BE2C (cell line): ENCODE measurements at regions not wholly inside any gene's neighbourhood (a gene's known extent, or its start where the extent isn't known, plus 50 kb on each side); places are given as distances from the start of the nearest gene placed in this dataset.

ENCODE experiments used
- DNase-seq: peaks from one replicate; pipeline ENCODE4 v3.0.0-alpha.2; 2020
- H3K27me3 ChIP-seq: fragments of 250-450 bp; sonication (Bioruptor Pico); 2 replicates; pipeline ENCODE4 v1.5.1; 2020; ENCODE audit warnings: mild to moderate bottlenecking
- H3K36me3 ChIP-seq: fragments of 250-450 bp; sonication (Bioruptor Pico); 2 replicates; pipeline ENCODE4 v1.5.1; 2020; ENCODE audit warnings: mild to moderate bottlenecking
- H3K4me1 ChIP-seq: fragments of 250-450 bp; sonication (Bioruptor Pico); 2 replicates; pipeline ENCODE4 v1.5.1; 2020
- H3K4me3 ChIP-seq: 2 replicates; pipeline ENCODE4 v1.5.1; 2011; ENCODE audit warnings: low read depth, low read length
- H3K9me3 ChIP-seq: fragments of 250-450 bp; sonication (Bioruptor Pico); 2 replicates; pipeline ENCODE4 v1.5.1; 2020
- CTCF ChIP-seq: IDR thresholded peaks from 2 replicates; pipeline ENCODE4 v1.5.1; 2012; ENCODE audit warnings: mild to moderate bottlenecking, low read depth, low read length

GRCh38 chr10:118521415-118522117 lies 73.9 kb downstream of the PRLHR start:
- Histone ChIP-seq H3K4me1 (no peaks in the 10 kb centered on the region), H3K9me3 (no peaks in the 10 kb centered on the region), H3K27me3 (peaks cover 2% of the 10 kb centered on the region; the same call in 1 of the 2 replicates), H3K36me3 (no peaks in the 10 kb centered on the region), H3K4me3 (no peak overlapping the region)
- no peak for TF ChIP-seq CTCF
- no peak for DNase-seq

- no peak for DNase-seq
- Histone ChIP-seq H3K4me1 (no peaks in the 10 kb centered on the region), H3K27me3 (peaks cover 2% of the 10 kb centered on the region; the same call in 1 of the 2 replicates)
Observed at GRCh38 chr10:118520116-118520742, 75.2 kb downstream of the PRLHR start.

GRCh38 chr10:118518095-118518494 lies 77.4 kb downstream of the PRLHR start:
- no peak for TF ChIP-seq CTCF

More at GRCh38 chr10:118520116-118520742, 75.2 kb downstream of the PRLHR start:
- no peaks in the 10 kb centered on the region for H3K36me3 ChIP-seq
- no peaks in the 10 kb centered on the region for H3K9me3 ChIP-seq
- H3K4me3 ChIP-seq, result no peak overlapping the region
- TF ChIP-seq CTCF, result no peak

GRCh38 chr10:118516716-118517115 lies 78.7 kb downstream of the PRLHR start:
- Histone ChIP-seq H3K4me1 (no peaks in the 10 kb centered on the region), H3K27me3 (0 out of 2 replicates have a peak, but pooled peaks cover 2% of the 10 kb centered on the region), H3K9me3 (no peaks in the 10 kb centered on the region), H3K36me3 (no peaks in the 10 kb centered on the region), H3K4me3 (no peak overlapping the region)
- no peak for DNase-seq
- no peak for TF ChIP-seq CTCF

More at GRCh38 chr10:118518095-118518494, 77.4 kb downstream of the PRLHR start:
- no peak for DNase-seq
- H3K36me3 ChIP-seq, result no peaks in the 10 kb centered on the region
- H3K27me3 ChIP-seq, result 0 out of 2 replicates have a peak, but pooled peaks cover 2% of the 10 kb centered on the region
- H3K4me1 ChIP-seq, result no peaks in the 10 kb centered on the region
- H3K9me3 ChIP-seq, result no peaks in the 10 kb centered on the region
- no peak overlapping the region for H3K4me3 ChIP-seq

- Histone ChIP-seq H3K4me1 (no peaks in the 10 kb centered on the region), H3K9me3 (no peaks in the 10 kb centered on the region), H3K36me3 (no peaks in the 10 kb centered on the region), H3K27me3 (0 out of 2 replicates have a peak, but pooled peaks cover 2% of the 10 kb centered on the region), H3K4me3 (no peak overlapping the region)
- DNase-seq, result no peak
- TF ChIP-seq CTCF, result no peak
Observed at GRCh38 chr10:118513174-118513573, 82.3 kb downstream of the PRLHR start.

- Histone ChIP-seq H3K36me3 (no peaks in the 10 kb centered on the region), H3K4me1 (no peaks in the 10 kb centered on the region), H3K4me3 (no peak overlapping the region), H3K9me3 (no peaks in the 10 kb centered on the region), H3K27me3 (no peaks in the 10 kb centered on the region)
- no peak for TF ChIP-seq CTCF
- DNase-seq, result no peak
Observed at GRCh38 chr10:118511711-118512110, 83.7 kb downstream of the PRLHR start.
